ENCODE measurements at regions not wholly inside any gene's neighbourhood (a gene's known extent, or its start where the extent isn't known, plus 50 kb on each side); places are given as distances from the start of the nearest gene placed in this dataset.
A peak's percentile ranks its signal among the peaks of the same experiment; 100 is the strongest.

- TF ChIP-seq CTCF (IDR thresholded peaks at IDR 0.05) = no peak
- H3K9me3 ChIP-seq (ENCODE audit: control insufficient read depth, low read length) = no peaks in the 10 kb centered on the region
- no peaks in the 10 kb centered on the region for H3K27me3 ChIP-seq (ENCODE audit: control insufficient read depth, insufficient read depth, low read length)
- no peak overlapping the region for H2AFZ ChIP-seq
- no peaks in the 10 kb centered on the region for H3K36me3 ChIP-seq (ENCODE audit: control insufficient read depth, insufficient read depth, low read length)
- H3K79me2 ChIP-seq = no peaks in the 10 kb centered on the region
- H3K4me2 ChIP-seq (ENCODE audit: low read length) = no peak overlapping the region
- H3K27ac ChIP-seq = no peak overlapping the region
- H3K9ac ChIP-seq = no peak overlapping the region
- H3K4me3 ChIP-seq (ENCODE audit: low read depth, low read length) = no peak overlapping the region
- H3K4me1 ChIP-seq = no peaks in the 10 kb centered on the region
Observed at GRCh38 chr3:117476572-117476971, 767.0 kb downstream of the TUSC7 start.

- no peak overlapping the region for H3K27ac ChIP-seq
- H2AFZ ChIP-seq = no peak overlapping the region
- no peaks in the 10 kb centered on the region for H3K36me3 ChIP-seq (ENCODE audit: control insufficient read depth, insufficient read depth, low read length)
- H3K27me3 ChIP-seq (ENCODE audit: control insufficient read depth, insufficient read depth, low read length) = no peaks in the 10 kb centered on the region
- H3K9me3 ChIP-seq (ENCODE audit: control insufficient read depth, low read length) = no peaks in the 10 kb centered on the region
- H3K4me3 ChIP-seq (ENCODE audit: low read depth, low read length) = no peak overlapping the region
- TF ChIP-seq CTCF (IDR thresholded peaks at IDR 0.05) = no peak
- H3K9ac ChIP-seq = no peak overlapping the region
- no peaks in the 10 kb centered on the region for H3K4me1 ChIP-seq
- no peak overlapping the region for H3K4me2 ChIP-seq (ENCODE audit: low read length)
- H3K79me2 ChIP-seq = no peaks in the 10 kb centered on the region
Observed at GRCh38 chr3:117477214-117477755, 767.7 kb downstream of the TUSC7 start.

GRCh38 chr3:117479095-117479494 lies 769.5 kb downstream of the TUSC7 start:
- Histone ChIP-seq H3K27ac (no peak overlapping the region), H2AFZ (no peak overlapping the region), H3K36me3 (ENCODE audit: control insufficient read depth, insufficient read depth, low read length) (no peaks in the 10 kb centered on the region), H3K4me1 (no peaks in the 10 kb centered on the region), H3K79me2 (no peaks in the 10 kb centered on the region), H3K4me2 (ENCODE audit: low read length) (no peak overlapping the region), H3K9ac (no peak overlapping the region), H3K9me3 (ENCODE audit: control insufficient read depth, low read length) (no peaks in the 10 kb centered on the region), H3K4me3 (ENCODE audit: low read depth, low read length) (no peak overlapping the region), H3K27me3 (ENCODE audit: control insufficient read depth, insufficient read depth, low read length) (no peaks in the 10 kb centered on the region)
- no peak for TF ChIP-seq CTCF (IDR thresholded peaks at IDR 0.05)

- H2AFZ ChIP-seq = peak overlapping the region; percentile 50
- H3K4me1 ChIP-seq = no peaks in the 10 kb centered on the region
- no peak overlapping the region for H3K9ac ChIP-seq
- H3K4me2 ChIP-seq (ENCODE audit: low read length) = no peak overlapping the region
- H3K36me3 ChIP-seq (ENCODE audit: control insufficient read depth, insufficient read depth, low read length) = no peaks in the 10 kb centered on the region
- no peak overlapping the region for H3K4me3 ChIP-seq (ENCODE audit: low read depth, low read length)
- H3K27ac ChIP-seq = no peak overlapping the region
- no peaks in the 10 kb centered on the region for H3K27me3 ChIP-seq (ENCODE audit: control insufficient read depth, insufficient read depth, low read length)
- TF ChIP-seq CTCF (IDR thresholded peaks at IDR 0.05) = no peak
- H3K9me3 ChIP-seq (ENCODE audit: control insufficient read depth, low read length) = no peaks in the 10 kb centered on the region
- H3K79me2 ChIP-seq = no peaks in the 10 kb centered on the region
Observed at GRCh38 chr3:117480525-117480924, 770.9 kb downstream of the TUSC7 start.

- H3K27ac ChIP-seq = no peak overlapping the region
- no peak overlapping the region for H3K4me3 ChIP-seq (ENCODE audit: low read depth, low read length)
- no peak for TF ChIP-seq CTCF (IDR thresholded peaks at IDR 0.05)
- peak overlapping the region; percentile 33 for H2AFZ ChIP-seq
- no peaks in the 10 kb centered on the region for H3K9me3 ChIP-seq (ENCODE audit: control insufficient read depth, low read length)
- no peaks in the 10 kb centered on the region for H3K27me3 ChIP-seq (ENCODE audit: control insufficient read depth, insufficient read depth, low read length)
- no peak overlapping the region for H3K4me2 ChIP-seq (ENCODE audit: low read length)
- H3K79me2 ChIP-seq = no peaks in the 10 kb centered on the region
- no peak overlapping the region for H3K9ac ChIP-seq
- no peaks in the 10 kb centered on the region for H3K4me1 ChIP-seq
- H3K36me3 ChIP-seq (ENCODE audit: control insufficient read depth, insufficient read depth, low read length) = no peaks in the 10 kb centered on the region
Observed at GRCh38 chr3:117480972-117481371, 771.4 kb downstream of the TUSC7 start.

Data from parathyroid adenoma (tissue), 2 donors.